ENCODE measurements at regions not wholly inside any gene's neighbourhood (a gene's known extent, or its start where the extent isn't known, plus 50 kb on each side); places are given as distances from the start of the nearest gene placed in this dataset.

- H2AFZ ChIP-seq (ENCODE audit: control insufficient read depth, low read depth, low read length), result no peak overlapping the region
- ATAC-seq (peak; percentile 92), DNase-seq (ENCODE audit: low read depth, low spot score) (no peak), FAIRE-seq (no peak)
- no peak overlapping the region for H3K27ac ChIP-seq (ENCODE audit: control insufficient read depth, insufficient read depth)
- H3K79me2 ChIP-seq (ENCODE audit: control insufficient read depth, insufficient read depth, low read length), result no peaks in the 10 kb centered on the region
- H3K4me3 ChIP-seq, result no peak overlapping the region
- no peaks in the 10 kb centered on the region for H3K36me3 ChIP-seq (ENCODE audit: control insufficient read depth in 2 of 2, insufficient read depth in 2 of 2, low read length in 1 of 2)
- ChIA-PET CTCF (no interaction called here), RAD21 (ENCODE audit: unreplicated experiment) (no interaction called here), POLR2A (no interaction called here), SMC1A (ENCODE audit: uncharacterized antibody, unreplicated experiment) (interaction anchor here (1.0 kb wide), 1 partner anchor 11 kb away, joined by 4 read pairs; no protein-coding TSS in a partner anchor)
- intact Hi-C loops (cut with micrococcal nuclease; ENCODE audit: unreplicated experiment), result no loop called here
- 17% methylated on average over 3 of the region's 3 CpGs for WGBS (ENCODE audit: insufficient coverage, insufficient replicate concordance, low lambda C conversion rate, missing lambda C conversion rate)
- no peaks in the 10 kb centered on the region for H3K9me3 ChIP-seq (replicated peaks; ENCODE audit: control insufficient read depth, insufficient read depth, low read length)
- no peaks in the 10 kb centered on the region for H3K27me3 ChIP-seq (replicated peaks in 1 of 2; ENCODE audit: control insufficient read depth in 2 of 2, insufficient read depth in 2 of 2, low read length in 1 of 2)
- TF ChIP-seq ESRRA (IDR thresholded peaks at IDR 0.05; ENCODE audit: low read length) (no peak), NR2C1 (IDR thresholded peaks at IDR 0.05) (no peak), IKZF2 (IDR thresholded peaks at IDR 0.05) (peak in 1 of 2 experiments; percentile 12; a peak in 2 of 4 replicates), MTA2 (IDR thresholded peaks at IDR 0.05; ENCODE audit: low read depth) (0 out of 2 replicates have a peak, but pooled peaks have one; percentile 18), HDGF (IDR thresholded peaks at IDR 0.05) (no peak), MYB (IDR thresholded peaks at IDR 0.05; ENCODE audit: borderline replicate concordance, low read depth, low read length) (no peak), REST (IDR thresholded peaks at IDR 0.05; ENCODE audit: low read depth, low read length) (no peak), IKZF1 (conservative IDR thresholded peaks at IDR 0.05) (peak; percentile 38; the same call in 1 of the 2 replicates), RUNX3 (IDR thresholded peaks at IDR 0.05; ENCODE audit: low read length) (peak; percentile 42; the same call in 1 of the 2 replicates), EP300 (IDR thresholded peaks at IDR 0.05; ENCODE audit: borderline replicate concordance in 1 of 2, control insufficient read depth in 1 of 2, low read depth in 2 of 2, low read length in 2 of 2) (0 out of 4 replicates have a peak, but pooled peaks of 1 of the 2 experiments have one; percentile 18), DPF2 (IDR thresholded peaks at IDR 0.05) (0 out of 2 replicates have a peak, but pooled peaks have one; percentile 22), IRF4 (IDR thresholded peaks at IDR 0.05; ENCODE audit: low read depth, low read length) (0 out of 2 replicates have a peak, but pooled peaks have one; percentile 22), BMI1 (IDR thresholded peaks at IDR 0.05; ENCODE audit: borderline replicate concordance) (no peak)
- TF ChIP-seq, protein P1, sequence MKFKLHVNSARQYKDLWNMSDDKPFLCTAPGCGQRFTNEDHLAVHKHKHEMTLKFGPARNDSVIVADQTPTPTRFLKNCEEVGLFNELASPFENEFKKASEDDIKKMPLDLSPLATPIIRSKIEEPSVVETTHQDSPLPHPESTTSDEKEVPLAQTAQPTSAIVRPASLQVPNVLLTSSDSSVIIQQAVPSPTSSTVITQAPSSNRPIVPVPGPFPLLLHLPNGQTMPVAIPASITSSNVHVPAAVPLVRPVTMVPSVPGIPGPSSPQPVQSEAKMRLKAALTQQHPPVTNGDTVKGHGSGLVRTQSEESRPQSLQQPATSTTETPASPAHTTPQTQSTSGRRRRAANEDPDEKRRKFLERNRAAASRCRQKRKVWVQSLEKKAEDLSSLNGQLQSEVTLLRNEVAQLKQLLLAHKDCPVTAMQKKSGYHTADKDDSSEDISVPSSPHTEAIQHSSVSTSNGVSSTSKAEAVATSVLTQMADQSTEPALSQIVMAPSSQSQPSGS (IDR thresholded peaks at IDR 0.05; ENCODE audit: low read length), result peak; percentile 37; the same call in 1 of the 2 replicates
- in situ Hi-C loops (cut with MboI), result no loop called here
- H4K20me1 ChIP-seq (ENCODE audit: control insufficient read depth, insufficient read depth), result no peaks in the 10 kb centered on the region
- H3K9ac ChIP-seq (ENCODE audit: control insufficient read depth, insufficient read depth, low read length), result no peak overlapping the region
- no peak overlapping the region; the same call in 1 of the 2 replicates for H3K4me2 ChIP-seq (ENCODE audit: control insufficient read depth, insufficient read depth)
- no TSS peak for BruUV-seq (replicated peaks)
- H3K4me1 ChIP-seq (ENCODE audit: control insufficient read depth, insufficient read depth, low read length), result no peaks in the 10 kb centered on the region
Measured at GRCh38 chr5:125214080-125214479, 467.6 kb upstream of the ZNF608 start.

Measured in GM12878 (cell line).